H1 (cell line): ENCODE measurements at regions not wholly inside any gene's neighbourhood (a gene's known extent, or its start where the extent isn't known, plus 50 kb on each side); places are given as distances from the start of the nearest gene placed in this dataset.

ENCODE experiments used
- ATF3 ChIP-seq: IDR thresholded peaks from 2 replicates; pipeline ENCODE4 v1.6.1; 2011; ENCODE audit warnings: low read depth, mild to moderate bottlenecking, low read length; ENCODE audit not compliant: insufficient read depth
- CTBP2 ChIP-seq: IDR thresholded peaks from 2 replicates; pipeline ENCODE4 v1.7.0; 2011; ENCODE audit warnings: borderline replicate concordance, mild to moderate bottlenecking, moderate library complexity, mixed read lengths, low read length; ENCODE audit not compliant: insufficient read depth, insufficient read length
- KDM1A ChIP-seq: fragments of 200-600, 300-600 bp; sonication (generic); IDR thresholded peaks from 2 replicates; pipeline ENCODE4 v1.7.1; 2016; ENCODE audit warnings: mild to moderate bottlenecking, low read length, borderline replicate concordance
- NRF1 ChIP-seq: IDR thresholded peaks from 2 replicates; pipeline ENCODE4 v1.6.1; 2011; ENCODE audit warnings: mild to moderate bottlenecking, low read depth, low read length, improper control_type of control experiment
- RAD21 ChIP-seq, 2 experiments: IDR thresholded peaks in 1 of 2; conservative IDR thresholded peaks in 1 of 2; 2 replicates each; pipeline ENCODE4 v1.6.1; 2011; ENCODE audit warnings: low read depth in 2 of 2, low read length in 2 of 2, improper control_type of control experiment in 1 of 2, inconsistent platforms in 1 of 2, mild to moderate bottlenecking in 1 of 2, moderate library complexity in 1 of 2
- SIRT6 ChIP-seq: IDR thresholded peaks from one replicate; pipeline ENCODE4 v1.7.1; 2012; ENCODE audit warnings: low read length, inconsistent platforms
- TEAD4 ChIP-seq: IDR thresholded peaks from 2 replicates; pipeline ENCODE4 v1.6.1; 2012; ENCODE audit warnings: low read depth, low read length, inconsistent platforms, mixed read lengths

GRCh38 chr1:87986130-87986866 lies 657.6 kb downstream of the LMO4 start (continued):
- TF ChIP-seq ATF3 = no peak
- no peak for TF ChIP-seq NRF1
- TF ChIP-seq SIRT6 = no peak
- TF ChIP-seq RAD21 (IDR thresholded peaks at IDR 0.05 in 1 of 2, conservative IDR thresholded peaks at IDR 0.05 in 1 of 2; ENCODE audit: low read depth in 2 of 2, low read length in 2 of 2) = no peak
- TF ChIP-seq KDM1A = no peak
- TF ChIP-seq TEAD4 = no peak
- TF ChIP-seq CTBP2 = no peak
